ENCODE measurements at regions not wholly inside any gene's neighbourhood (a gene's known extent, or its start where the extent isn't known, plus 50 kb on each side); places are given as distances from the start of the nearest gene placed in this dataset.

- no peak for DNase-seq
Measured at GRCh38 chr3:171956705-171957104, 82.7 kb upstream of the FNDC3B start.

- DNase-seq = no peak
Measured at GRCh38 chr3:171959532-171960089, 79.8 kb upstream of the FNDC3B start.

GRCh38 chr3:171960159-171960558 lies 79.2 kb upstream of the FNDC3B start:
- no peak for DNase-seq

- no peak for DNase-seq
Measured at GRCh38 chr3:171962137-171962720, 77.1 kb upstream of the FNDC3B start.

GRCh38 chr3:171963546-171963945 lies 75.8 kb upstream of the FNDC3B start:
- DNase-seq = no peak

GRCh38 chr3:171965067-171965712 lies 74.2 kb upstream of the FNDC3B start:
- no peak for DNase-seq

- DNase-seq = no peak
Measured at GRCh38 chr3:171966533-171967136, 72.7 kb upstream of the FNDC3B start.

GRCh38 chr3:171967137-171967783 lies 72.1 kb upstream of the FNDC3B start:
- no peak for DNase-seq

GRCh38 chr3:171967932-171968678 lies 71.3 kb upstream of the FNDC3B start:
- DNase-seq = no peak

- DNase-seq = no peak
Measured at GRCh38 chr3:171970301-171970788, 69.0 kb upstream of the FNDC3B start.

- no peak for DNase-seq
Measured at GRCh38 chr3:171971919-171972514, 67.4 kb upstream of the FNDC3B start.

GRCh38 chr3:171972871-171973348 lies 66.5 kb upstream of the FNDC3B start:
- DNase-seq = no peak

GRCh38 chr3:171974986-171975837 lies 64.2 kb upstream of the FNDC3B start:
- DNase-seq = no peak

GRCh38 chr3:171976526-171976925 lies 62.9 kb upstream of the FNDC3B start:
- no peak for DNase-seq

- DNase-seq = no peak
Measured at GRCh38 chr3:171977441-171977840, 61.9 kb upstream of the FNDC3B start.

GRCh38 chr3:171977860-171978259 lies 61.5 kb upstream of the FNDC3B start:
- DNase-seq = no peak

GRCh38 chr3:171978390-171978789 lies 61.0 kb upstream of the FNDC3B start:
- no peak for DNase-seq

- DNase-seq = no peak
Measured at GRCh38 chr3:171979081-171979480, 60.3 kb upstream of the FNDC3B start.

- DNase-seq = peak; percentile 27
Measured at GRCh38 chr3:171980578-171981270, 58.7 kb upstream of the FNDC3B start.

GRCh38 chr3:171981271-171981605 lies 58.1 kb upstream of the FNDC3B start:
- DNase-seq = no peak

- no peak for DNase-seq
Measured at GRCh38 chr3:171982828-171983227, 56.5 kb upstream of the FNDC3B start.

All from CD4-positive, alpha-beta T cell treated with Interleukin-21 for 1 hour (primary cell).